OCI-LY7 (cell line): ENCODE measurements at regions not wholly inside any gene's neighbourhood (a gene's known extent, or its start where the extent isn't known, plus 50 kb on each side); places are given as distances from the start of the nearest gene placed in this dataset.

ENCODE experiments used
- EZH2phosphoT487 ChIP-seq: fragments of 200-600 bp; sonication (generic); IDR thresholded peaks from 2 replicates; pipeline ENCODE4 v1.6.1; 2018; ENCODE audit warnings: low read depth, borderline replicate concordance, mild to moderate bottlenecking, mixed run types, antibody characterized with exemption, low read length, moderate library complexity, mixed read lengths
- TF ChIP-seq, protein P1 (sequence below): fragments of 200-600 bp; sonication (generic); conservative IDR thresholded peaks from 2 replicates; pipeline ENCODE4 v1.5.1; 2014; ENCODE audit warnings: mild to moderate bottlenecking, antibody characterized with exemption, low read length, moderate library complexity, mixed read lengths

DNA sequence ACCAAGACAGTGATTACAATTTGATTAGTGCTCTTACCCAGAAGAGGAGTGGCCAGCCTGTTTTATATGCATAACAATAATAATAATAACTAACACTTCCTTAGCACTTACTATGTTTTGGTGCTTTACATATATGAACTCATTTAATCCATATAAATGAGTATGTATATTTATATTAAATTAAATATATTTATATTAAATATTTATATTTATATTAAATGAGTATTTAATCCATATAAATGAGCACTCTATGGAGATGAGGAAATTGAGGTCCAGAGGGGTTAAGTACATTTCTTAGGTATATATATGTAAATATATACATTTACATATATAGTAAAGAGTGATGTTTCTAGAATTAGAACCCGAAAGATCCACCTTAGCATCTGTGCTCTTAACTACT, 673.9 kb upstream of the ACVR2A start:
- TF ChIP-seq, protein P1, sequence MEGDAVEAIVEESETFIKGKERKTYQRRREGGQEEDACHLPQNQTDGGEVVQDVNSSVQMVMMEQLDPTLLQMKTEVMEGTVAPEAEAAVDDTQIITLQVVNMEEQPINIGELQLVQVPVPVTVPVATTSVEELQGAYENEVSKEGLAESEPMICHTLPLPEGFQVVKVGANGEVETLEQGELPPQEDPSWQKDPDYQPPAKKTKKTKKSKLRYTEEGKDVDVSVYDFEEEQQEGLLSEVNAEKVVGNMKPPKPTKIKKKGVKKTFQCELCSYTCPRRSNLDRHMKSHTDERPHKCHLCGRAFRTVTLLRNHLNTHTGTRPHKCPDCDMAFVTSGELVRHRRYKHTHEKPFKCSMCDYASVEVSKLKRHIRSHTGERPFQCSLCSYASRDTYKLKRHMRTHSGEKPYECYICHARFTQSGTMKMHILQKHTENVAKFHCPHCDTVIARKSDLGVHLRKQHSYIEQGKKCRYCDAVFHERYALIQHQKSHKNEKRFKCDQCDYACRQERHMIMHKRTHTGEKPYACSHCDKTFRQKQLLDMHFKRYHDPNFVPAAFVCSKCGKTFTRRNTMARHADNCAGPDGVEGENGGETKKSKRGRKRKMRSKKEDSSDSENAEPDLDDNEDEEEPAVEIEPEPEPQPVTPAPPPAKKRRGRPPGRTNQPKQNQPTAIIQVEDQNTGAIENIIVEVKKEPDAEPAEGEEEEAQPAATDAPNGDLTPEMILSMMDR: no peak
- TF ChIP-seq EZH2phosphoT487: no peak
